GM18907 (cell line): ENCODE measurements at regions not wholly inside any gene's neighbourhood (a gene's known extent, or its start where the extent isn't known, plus 50 kb on each side); places are given as distances from the start of the nearest gene placed in this dataset.
"Not testable (repeated sequence)": the region's sequence is repeated elsewhere in the genome, so short reads cannot be mapped to it uniquely, and the experiment has no call there.

Experiments used
- ATAC-seq: cut with Tn5 transposase; IDR thresholded peaks from one replicate; pipeline ENCODE4 v1.9.1; 2021; ENCODE audit warnings: mild to moderate bottlenecking, moderate library complexity; ENCODE audit not compliant: unreplicated experiment

DNA sequence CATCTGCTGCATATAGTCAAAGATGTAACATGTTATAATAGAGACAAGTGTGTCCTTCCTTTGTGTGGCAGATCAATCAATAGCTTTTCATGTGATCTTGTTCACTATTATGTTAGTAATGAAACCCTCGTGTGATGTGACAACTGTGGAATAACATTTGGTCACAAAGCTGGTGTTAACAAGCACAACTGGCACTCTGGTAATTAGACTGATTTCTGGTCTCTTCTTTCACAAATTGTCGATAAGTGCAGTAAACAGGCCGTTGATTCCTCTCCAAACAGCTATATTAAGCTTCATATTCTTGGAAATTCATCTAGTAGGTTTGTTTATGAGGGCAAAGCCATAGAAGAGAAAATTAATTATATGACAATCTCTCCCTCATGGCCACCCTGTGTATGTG, 616.7 kb upstream of the PTBP2 start:
- no peak for ATAC-seq

DNA sequence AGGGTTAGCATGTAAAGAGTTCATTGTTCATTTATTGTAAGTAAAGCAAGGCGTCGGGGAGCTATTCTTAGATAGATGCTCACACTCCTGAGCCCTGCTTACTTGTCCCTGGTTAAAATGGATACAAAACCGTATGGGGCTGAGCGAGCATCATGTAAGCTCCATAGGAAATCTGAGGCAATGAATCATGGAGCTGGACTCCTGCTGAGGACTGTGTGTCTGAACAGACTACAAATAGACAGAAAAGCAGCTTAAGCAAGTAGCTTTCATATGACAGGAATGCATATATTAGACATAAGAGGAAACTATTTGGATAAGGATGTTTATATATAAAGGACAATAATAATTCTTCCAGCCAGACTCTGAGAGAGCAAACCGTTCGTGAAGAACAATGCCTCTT, 604.9 kb upstream of the PTBP2 start:
- ATAC-seq: no peak

DNA sequence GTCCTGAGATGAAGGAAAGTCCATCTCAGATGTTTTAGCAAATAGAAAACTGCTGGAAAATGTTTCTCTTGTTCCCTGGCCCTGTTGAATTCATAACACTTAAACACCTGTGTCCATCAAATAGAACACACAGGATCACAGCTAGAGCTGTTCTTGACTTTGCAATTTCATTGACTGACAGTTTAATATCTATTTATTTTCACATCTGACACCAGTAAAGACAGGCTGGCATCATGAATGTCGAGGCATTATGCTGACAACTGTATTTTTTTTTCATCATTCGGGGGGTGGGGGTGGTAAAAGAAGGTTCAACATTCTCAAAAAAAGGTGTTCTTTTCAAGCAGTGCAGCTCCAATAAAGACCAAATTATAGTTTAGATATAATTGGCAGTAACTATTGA, 591.2 kb upstream of the PTBP2 start:
- ATAC-seq: no peak

DNA sequence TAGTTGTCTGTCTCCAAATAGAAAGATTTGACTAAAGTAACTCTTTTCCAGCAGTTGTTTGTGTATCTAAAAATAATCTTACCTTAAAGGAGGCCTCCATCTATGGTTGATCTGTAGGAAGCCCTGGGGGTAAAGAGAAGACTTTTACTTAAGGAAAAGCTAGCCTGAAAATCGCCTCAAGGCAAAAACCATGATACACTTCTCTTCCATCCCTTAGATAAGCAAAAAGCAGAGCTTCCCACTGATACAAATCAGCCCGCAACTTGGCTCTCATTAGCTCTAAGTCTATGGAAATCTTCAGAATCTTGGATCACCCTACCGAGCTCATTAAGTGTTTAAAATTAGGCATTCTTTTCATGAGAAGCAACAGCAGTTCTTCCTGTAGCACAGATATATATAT, 576.9 kb upstream of the PTBP2 start:
- ATAC-seq: no peak

DNA sequence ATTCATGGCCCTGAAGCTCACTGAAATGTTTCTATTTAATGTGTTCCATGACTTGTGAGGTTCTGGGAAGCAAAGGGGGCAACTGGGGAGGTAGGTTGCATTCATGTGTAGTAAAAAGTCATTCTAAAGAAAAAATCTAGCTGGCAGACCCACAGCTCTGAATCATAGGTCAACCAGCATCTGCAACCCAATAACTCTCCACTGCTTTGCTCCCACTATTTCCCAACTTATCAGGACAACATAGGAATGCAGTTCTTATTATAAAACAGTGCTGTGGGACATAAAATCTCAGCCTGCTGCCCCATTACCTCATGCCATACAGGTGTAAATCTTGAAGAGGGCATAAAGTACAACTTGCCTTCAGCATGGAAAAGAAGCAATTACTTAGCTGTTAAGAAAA, 576.1 kb upstream of the PTBP2 start:
- ATAC-seq: no peak

DNA sequence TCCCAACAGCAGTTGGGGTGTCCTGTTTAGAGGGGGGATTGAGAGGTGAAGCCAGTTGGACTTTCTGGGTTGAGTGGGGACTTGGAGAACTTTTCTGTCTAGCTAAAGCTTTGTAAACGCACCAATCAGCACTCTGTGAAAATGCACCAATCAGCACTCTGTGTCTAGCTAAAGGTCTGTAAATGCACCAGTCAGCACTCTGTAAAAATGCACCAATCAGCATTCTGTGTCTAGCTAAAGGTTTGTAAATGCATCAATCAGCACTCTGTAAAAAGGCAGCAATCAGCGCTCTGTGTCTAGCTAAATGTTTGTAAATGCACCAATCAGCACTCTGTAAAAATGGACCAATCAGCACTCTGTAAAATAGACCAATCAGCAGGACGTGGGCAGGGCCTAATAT, 568.6 kb upstream of the PTBP2 start:
- ATAC-seq: not testable (repeated sequence)

DNA sequence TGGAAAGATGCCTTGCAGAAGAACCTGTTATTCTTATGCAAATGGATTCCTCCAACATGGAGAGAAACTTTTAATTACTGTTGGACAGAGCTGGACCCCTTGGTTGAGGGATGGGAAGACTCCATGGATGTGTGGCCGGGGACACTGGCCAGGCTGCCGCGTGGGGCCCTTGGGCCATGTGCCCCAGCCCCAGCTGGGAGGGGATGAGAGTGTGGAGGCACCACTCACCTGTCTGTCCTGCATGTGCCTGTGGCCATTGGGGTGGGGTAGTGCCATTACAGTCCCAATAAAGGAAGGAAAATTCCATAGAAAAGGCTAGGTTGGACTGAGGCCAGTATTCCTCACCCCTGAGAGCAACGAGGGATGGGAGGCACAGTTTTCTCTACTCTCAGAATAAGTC, 564.5 kb upstream of the PTBP2 start:
- ATAC-seq: no peak

DNA sequence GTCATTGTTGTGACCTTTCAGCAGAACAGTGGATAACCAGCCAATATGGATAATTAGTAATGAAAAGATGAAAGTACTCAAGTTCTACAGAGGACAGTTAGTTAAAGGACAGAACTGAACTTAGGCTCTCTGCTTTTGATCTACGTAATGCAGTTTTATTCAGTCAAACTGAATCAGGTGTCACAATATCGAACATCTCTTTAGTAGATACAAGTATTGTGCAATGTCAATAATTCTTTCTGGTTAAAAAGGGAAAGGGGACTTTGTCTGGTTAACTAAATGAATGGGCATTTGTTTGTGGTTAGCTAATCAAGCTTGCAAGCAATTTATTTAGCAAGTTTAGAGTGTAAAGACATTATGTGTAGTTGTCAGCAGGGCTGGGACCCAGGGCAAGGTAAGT, 562.2 kb upstream of the PTBP2 start:
- no peak for ATAC-seq

DNA sequence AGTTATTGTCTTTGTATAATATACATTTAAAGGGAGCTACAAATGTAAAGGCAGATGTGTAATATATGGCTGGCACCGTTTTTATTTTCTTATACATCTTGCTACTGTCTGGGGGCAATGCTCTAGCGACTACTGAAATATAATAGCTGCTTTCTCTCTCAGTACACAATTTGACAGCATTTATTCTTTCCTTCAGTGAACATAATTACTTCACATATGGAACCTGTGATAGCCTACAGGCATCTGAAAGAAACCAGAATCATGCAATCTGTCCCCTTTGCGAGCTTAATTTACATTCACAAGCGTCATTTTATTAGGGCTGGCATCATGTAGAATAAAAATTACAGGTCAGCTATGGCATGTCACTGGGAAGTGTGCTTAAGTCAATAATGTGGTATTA, 557.5 kb upstream of the PTBP2 start:
- no peak for ATAC-seq

DNA sequence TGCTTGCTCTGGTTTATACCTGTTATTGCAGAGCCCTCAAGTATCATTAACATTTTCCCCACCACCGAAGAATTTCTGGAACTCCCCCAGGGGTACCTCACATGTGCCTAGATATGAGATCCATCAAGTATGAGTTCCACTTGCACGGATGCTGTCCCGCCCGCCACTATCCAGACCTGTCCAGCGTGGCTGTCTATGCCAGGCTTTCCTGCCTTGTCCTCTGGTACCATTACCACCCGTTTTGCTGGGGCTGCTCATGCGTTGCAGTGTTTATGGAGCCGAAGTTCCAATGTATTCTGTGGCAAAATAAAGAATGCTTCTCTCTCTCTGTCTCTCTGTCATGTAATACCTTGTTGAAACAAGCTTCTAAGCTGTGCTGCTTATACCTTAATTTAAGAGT, 543.5 kb upstream of the PTBP2 start:
- ATAC-seq: no peak

DNA sequence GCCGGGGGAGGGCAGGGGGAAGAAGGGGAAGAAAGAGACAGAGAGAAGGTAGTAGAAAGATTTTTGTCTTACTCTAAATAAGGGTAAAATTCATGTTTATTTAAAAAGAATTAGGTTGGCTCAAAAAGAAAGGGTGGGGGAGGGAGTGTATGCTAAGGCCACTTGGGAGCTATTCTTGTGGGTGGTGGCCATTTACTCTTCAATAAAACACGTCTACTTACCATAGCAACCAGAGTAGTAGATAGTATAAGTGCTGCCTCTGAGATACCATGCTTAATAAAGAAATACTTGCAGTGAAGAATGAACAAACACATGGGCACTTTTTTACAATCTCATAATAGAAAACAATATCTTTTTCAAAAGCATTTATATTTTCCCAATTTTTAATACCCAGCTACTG, 538.1 kb upstream of the PTBP2 start:
- ATAC-seq: no peak

DNA sequence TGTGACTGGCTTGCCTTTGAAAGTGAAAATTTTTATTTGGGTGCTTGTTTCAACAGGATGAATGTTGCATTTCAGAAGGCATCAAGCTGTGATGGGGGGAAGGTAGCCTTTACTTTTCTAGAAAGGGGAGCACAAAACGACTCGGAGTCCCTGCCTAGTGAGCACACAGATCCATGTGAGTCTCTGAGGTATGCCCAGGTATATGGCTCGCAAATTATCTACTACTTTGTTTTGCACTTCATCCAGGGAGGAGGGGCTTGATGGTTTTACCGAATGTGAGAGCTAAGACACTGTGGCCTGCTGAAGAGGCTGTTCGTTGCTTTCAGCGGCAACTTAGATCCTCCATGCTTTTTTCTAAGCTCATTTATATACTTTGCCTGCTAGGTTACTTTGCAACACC, 537.7 kb upstream of the PTBP2 start:
- no peak for ATAC-seq

DNA sequence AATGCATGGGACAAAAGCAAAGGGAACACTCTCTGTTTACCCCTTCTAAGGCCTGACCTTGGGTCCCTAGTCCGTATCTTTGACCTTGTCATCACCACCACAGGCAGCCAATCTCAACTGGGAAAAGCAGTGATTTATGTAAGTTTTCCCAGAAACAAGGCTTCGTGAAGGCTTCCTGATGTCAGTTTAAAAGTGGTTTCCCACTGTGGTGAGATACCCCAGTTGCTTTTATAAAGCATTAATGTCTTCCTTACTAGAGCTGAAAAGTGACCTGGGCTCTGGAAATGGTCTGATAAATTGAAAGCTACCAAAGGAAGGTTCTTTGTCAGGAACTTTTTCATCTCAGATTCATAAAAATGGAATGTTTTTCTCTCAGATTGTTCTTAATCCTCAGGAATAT, 536.4 kb upstream of the PTBP2 start:
- ATAC-seq: no peak

DNA sequence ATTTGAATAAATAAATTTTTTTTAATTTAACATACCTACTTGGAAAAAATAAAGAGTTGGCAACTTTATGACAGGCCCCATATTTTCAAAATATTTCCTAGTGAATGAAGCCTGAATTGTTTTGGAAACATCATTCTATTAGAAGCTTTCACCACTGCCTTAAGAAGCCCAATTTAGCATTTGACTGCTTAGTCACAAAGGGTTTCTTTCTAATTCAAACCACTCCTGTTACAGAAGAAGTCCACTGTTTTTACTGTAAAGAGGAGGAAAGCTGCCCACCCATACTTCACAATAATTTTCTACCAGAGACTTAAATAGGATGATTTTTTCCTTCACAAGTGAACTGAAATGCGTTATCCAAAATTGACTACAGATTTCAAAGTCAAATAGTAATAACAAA, 534.6 kb upstream of the PTBP2 start:
- ATAC-seq: no peak

DNA sequence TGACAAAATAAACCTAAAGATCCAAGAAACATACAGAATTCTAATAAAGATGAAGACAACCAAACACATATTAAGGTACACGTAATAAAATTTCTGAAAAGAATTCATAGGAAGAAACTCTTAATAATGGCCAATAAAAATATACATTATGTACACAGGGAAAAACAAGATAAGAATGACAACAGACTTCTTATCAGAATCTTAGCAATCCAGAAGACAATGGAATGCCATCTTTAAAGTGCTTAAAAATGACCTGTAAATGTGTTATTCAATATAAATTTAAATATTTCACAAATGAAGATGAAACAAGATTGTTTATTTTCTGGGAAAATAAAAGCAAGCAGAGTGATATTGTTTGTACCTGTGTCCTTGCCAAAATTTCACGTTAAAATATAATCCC, 530.4 kb upstream of the PTBP2 start:
- no peak for ATAC-seq

DNA sequence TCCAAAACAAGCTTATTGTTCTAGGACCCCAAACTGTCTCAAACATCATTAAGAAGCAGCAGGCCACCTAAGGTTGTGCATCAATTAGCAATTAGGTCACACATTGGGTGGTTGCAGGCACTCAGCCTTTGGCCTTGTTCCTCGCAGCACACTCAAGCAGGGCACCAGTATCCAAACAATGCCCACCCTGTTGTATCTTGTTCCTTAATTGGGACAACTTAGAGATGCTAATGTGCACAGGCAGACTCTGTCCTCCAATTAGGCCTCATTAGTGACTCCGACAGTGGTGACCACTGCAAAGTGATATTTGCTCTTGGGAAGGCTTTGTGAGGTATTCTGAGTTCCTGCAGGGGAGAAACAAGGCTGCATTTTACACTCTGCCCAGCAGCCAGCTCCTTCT, 515.1 kb upstream of the PTBP2 start:
- ATAC-seq: no peak

DNA sequence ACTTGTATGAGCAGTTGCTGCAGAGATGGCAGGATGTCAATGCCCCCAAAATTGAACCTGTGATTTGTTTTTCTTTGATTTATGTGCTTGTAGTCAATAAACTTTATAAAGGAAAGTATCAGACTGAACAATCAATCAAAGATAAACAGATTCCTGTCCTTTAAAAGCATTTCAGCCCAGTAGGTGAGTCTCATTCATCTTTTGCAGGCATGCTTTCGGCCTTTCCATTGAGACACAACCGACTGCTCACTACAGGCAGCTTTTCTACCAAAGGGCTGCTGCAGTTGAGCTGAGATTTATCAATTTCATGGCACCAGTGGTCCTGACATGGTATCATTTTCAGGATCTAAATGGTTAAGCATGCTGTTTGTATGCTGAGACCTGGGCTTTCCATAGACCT, 513.6 kb upstream of the PTBP2 start:
- no peak for ATAC-seq

DNA sequence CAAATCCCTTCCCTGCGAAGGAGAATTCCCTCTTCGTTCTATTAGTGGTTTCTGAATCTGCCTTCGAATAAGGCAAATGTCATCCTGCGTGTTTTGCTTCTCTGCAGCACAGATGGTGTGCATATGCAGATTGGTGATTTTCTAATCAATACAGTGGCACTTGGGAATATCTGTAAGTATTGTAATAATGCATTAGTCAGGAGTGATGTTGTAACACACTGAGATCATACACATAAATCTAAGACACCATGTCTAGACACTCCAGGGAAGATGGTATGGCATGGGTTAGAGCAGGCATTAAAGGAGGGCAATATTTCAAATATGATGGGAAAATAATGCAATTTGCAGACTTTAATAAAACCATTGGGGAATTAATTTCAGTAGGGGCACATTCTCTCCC, 513.2 kb upstream of the PTBP2 start:
- ATAC-seq: no peak

DNA sequence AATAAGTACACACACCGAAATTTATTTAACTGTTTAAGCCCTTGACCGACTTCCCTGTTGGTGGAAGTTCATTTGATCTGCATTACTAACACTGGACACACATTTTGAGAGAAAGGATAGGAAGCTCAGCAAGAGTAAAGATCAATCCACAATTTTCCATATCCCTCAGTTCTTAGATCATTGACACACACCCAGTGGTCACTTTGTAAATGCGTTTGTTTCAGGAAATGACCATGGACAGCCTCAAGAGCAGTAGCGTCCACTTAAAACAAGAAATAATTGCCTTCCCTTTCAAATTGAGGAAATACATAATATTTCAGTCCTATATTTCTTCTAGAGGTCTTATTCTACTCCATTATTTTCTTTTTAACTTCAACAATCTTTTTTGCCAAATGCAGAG, 511.5 kb upstream of the PTBP2 start:
- no peak for ATAC-seq

DNA sequence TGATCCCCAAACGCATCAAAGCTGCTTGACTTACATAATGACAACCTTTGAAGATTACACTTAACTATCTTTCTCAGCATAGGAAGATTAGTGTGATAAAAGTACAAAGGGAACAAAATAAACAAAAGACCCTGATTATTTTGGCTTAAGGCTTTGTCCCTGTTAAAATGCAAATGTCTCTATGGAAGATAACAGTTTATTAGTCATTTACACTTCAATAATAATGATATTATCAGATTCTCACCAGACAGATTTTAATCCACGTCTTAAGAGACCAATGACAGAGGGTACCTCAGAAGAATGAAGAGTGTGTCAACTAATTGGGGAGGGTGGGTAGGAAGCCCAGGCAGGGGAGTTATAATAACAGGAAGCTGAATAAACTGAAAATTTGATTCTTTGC, 510.4 kb upstream of the PTBP2 start:
- no peak for ATAC-seq

DNA sequence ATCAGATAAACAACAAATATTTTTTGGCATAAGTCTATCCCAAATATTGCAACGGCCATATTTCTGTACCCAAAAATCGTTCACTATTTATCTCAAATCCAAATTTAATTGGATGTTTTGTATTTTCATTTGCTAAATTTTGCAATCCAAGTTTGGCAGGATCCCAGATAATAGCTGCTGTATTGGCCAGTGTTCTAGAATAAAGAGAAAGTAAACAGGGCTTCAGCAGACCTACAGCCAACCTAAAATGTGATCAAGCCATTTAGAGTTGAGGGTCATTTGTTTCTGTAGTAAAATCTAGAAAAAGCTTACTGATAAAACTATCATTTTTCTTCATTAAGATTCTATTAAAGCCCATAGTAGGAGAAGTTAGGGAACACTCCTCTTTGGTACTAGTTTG, 506.6 kb upstream of the PTBP2 start:
- no peak for ATAC-seq

DNA sequence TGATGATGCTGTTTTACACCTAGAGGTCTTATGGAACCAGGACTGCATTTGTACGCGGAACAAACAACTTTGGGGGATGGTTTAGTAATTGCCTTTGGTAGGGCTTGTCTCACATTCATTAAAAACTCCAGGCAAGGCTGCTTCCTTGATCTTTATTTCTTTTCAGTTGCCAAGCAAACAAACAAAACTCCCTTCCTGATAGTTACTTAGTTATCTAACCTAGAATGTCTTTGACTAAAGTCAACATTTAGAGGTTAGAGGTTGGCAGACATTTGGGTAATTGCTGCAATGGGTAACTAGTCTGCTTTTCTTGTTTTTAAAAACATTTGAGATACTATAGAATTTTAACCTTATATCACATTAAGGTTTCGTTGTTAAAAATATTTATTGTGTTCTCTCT, 500.9 kb upstream of the PTBP2 start:
- no peak for ATAC-seq

DNA sequence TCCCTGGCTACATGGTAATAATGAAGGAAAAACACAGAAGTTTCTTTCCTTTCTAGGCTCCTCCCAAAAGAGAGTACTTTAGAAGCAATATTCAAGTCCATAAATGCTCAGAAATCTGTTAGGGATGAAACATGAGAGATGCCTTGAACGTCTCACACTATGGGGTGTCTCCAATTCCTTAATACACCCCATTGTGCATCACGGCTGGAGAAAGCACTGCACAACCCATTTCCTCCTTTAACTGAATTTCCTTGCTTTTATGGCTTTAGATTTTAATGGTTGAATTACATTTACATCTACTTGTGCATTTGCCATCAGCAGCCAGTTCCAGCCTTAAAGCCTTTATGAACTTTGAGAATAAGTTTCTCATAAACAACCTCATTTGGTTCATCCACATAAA, 498.9 kb upstream of the PTBP2 start:
- no peak for ATAC-seq

DNA sequence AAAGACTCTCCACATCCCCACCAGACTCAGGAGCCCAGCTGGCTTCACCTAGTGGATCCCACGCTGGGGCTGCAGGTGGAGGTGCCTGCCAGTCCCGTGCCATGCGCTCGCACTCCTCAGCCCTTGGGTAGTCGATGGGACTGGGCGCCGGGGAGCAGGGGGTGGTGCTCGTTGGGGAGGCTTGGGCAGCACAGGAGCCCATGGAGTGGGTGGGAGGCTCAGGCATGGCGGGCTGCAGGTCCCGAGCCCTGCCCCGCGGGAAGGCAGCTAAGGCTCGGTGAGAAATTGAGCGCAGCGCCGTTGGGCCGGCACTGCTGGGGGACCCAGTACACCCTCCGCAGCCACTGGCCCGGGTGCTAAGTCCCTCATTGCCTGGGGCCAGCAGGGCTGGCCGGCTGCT, 497.4 kb upstream of the PTBP2 start:
- ATAC-seq: not testable (repeated sequence)
